ENCODE measurements at regions not wholly inside any gene's neighbourhood (a gene's known extent, or its start where the extent isn't known, plus 50 kb on each side); places are given as distances from the start of the nearest gene placed in this dataset.

DNA sequence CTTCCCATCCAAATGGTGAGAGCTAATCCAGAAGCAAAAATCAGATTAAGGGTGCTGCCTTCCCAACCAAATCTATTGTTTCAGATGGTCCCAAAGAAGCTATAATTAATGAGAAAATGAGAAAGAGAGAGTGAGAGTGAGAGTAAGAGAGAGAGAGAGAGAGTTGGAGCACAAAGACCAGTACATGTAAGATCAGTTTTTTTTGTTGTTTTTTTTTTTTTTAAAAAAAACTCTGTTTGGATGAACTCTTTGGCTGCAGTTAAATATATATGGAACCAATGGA, 305.6 kb downstream of the PTEN start:
- no peak for DNase-seq (ENCODE audit: low read depth)
- Histone ChIP-seq H3K36me3 (ENCODE audit: control insufficient read depth, insufficient read depth, low read length) (no peaks in the 10 kb centered on the region), H3K4me3 (ENCODE audit: low read depth, low read length) (no peak overlapping the region), H3K27me3 (ENCODE audit: control insufficient read depth, insufficient read depth, low read length) (no peaks in the 10 kb centered on the region)
- TF ChIP-seq, protein P1, sequence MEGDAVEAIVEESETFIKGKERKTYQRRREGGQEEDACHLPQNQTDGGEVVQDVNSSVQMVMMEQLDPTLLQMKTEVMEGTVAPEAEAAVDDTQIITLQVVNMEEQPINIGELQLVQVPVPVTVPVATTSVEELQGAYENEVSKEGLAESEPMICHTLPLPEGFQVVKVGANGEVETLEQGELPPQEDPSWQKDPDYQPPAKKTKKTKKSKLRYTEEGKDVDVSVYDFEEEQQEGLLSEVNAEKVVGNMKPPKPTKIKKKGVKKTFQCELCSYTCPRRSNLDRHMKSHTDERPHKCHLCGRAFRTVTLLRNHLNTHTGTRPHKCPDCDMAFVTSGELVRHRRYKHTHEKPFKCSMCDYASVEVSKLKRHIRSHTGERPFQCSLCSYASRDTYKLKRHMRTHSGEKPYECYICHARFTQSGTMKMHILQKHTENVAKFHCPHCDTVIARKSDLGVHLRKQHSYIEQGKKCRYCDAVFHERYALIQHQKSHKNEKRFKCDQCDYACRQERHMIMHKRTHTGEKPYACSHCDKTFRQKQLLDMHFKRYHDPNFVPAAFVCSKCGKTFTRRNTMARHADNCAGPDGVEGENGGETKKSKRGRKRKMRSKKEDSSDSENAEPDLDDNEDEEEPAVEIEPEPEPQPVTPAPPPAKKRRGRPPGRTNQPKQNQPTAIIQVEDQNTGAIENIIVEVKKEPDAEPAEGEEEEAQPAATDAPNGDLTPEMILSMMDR (IDR thresholded peaks at IDR 0.05; ENCODE audit: insufficient read depth, low read length, poor library complexity, severe bottlenecking): no peak

DNA sequence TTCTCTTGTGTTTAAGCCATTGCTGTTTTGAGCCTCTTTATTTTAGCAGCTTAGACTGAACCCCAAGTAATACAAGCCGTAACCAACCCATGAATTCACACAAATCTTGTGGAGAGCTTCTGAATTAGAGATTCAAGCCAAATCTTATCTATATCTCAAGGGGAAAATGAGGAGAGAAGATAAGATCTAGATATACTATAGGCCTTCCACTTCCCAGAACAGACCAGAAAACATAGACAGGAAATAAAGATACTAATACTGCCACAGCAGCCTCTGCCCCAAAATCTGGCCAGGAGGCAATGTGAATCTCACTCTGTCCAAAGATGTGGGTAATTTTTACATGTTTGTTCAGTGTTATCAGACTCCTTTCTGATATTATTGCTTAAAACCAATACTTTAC, 307.2 kb downstream of the PTEN start:
- DNase-seq (ENCODE audit: low read depth): no peak
- Histone ChIP-seq H3K27me3 (ENCODE audit: control insufficient read depth, insufficient read depth, low read length) (no peaks in the 10 kb centered on the region), H3K4me3 (ENCODE audit: low read depth, low read length) (no peak overlapping the region), H3K36me3 (ENCODE audit: control insufficient read depth, insufficient read depth, low read length) (no peaks in the 10 kb centered on the region)
- TF ChIP-seq, protein P1 (IDR thresholded peaks at IDR 0.05; ENCODE audit: insufficient read depth, low read length, poor library complexity, severe bottlenecking): no peak

DNA sequence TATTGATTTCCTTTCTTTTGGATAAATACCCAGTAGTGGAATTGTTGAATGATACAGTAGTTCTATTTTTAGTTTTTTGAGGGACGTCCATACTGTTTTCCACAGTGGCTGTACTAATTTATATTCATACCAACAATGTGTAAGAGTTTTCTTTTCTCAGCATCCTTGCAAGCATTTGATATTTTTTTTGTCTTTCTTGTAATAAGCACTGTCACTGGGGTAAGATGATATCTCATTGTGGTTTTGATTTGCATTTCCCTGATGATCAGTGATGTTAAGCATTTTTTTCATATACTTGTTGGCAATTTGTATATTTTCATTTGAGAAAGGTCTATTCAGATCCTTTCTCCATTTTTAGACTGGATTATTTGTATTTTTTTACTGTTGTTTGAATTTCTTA, 308.7 kb downstream of the PTEN start:
- DNase-seq (ENCODE audit: low read depth): no peak
- H3K27me3 ChIP-seq (ENCODE audit: control insufficient read depth, insufficient read depth, low read length): no peaks in the 10 kb centered on the region
- no peak overlapping the region for H3K4me3 ChIP-seq (ENCODE audit: low read depth, low read length)
- TF ChIP-seq, protein P1 (IDR thresholded peaks at IDR 0.05; ENCODE audit: insufficient read depth, low read length, poor library complexity, severe bottlenecking): no peak
- H3K36me3 ChIP-seq (ENCODE audit: control insufficient read depth, insufficient read depth, low read length): no peaks in the 10 kb centered on the region

DNA sequence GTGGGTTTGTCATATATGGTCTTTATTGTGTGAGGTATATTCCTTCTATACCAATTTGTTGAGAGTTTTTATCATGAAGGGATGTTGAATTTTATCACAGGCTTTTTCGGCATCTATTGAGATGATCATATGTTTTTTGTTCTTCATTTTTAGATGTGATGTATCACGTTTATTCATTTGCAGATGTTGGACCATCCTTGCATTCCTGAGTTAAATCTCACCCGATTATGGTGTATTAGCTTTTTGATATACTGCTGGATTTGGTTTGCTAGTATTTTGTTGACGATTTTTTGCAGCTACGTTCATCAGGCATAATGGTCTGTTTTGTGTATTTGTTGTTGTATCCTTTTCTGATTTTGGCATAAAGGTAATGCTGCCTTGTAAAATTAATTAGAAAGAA, 311.0 kb downstream of the PTEN start:
- DNase-seq (ENCODE audit: low read depth): no peak
- TF ChIP-seq, protein P1 (IDR thresholded peaks at IDR 0.05; ENCODE audit: insufficient read depth, low read length, poor library complexity, severe bottlenecking): no peak

GRCh38 chr10:88178758-88179157, 315.3 kb downstream of the PTEN start:
- DNase-seq (ENCODE audit: low read depth): no peak
- Histone ChIP-seq H3K27me3 (ENCODE audit: control insufficient read depth, insufficient read depth, low read length) (no peaks in the 10 kb centered on the region), H3K4me3 (ENCODE audit: low read depth, low read length) (no peak overlapping the region), H3K36me3 (ENCODE audit: control insufficient read depth, insufficient read depth, low read length) (no peaks in the 10 kb centered on the region)
- TF ChIP-seq, protein P1 (IDR thresholded peaks at IDR 0.05; ENCODE audit: insufficient read depth, low read length, poor library complexity, severe bottlenecking): no peak

More for the DNA sequence above, 311.0 kb downstream of the PTEN start:
- H3K4me3 ChIP-seq (ENCODE audit: low read depth, low read length): no peak overlapping the region
- no peaks in the 10 kb centered on the region for H3K27me3 ChIP-seq (ENCODE audit: control insufficient read depth, insufficient read depth, low read length)
- no peaks in the 10 kb centered on the region for H3K36me3 ChIP-seq (ENCODE audit: control insufficient read depth, insufficient read depth, low read length)

DNA sequence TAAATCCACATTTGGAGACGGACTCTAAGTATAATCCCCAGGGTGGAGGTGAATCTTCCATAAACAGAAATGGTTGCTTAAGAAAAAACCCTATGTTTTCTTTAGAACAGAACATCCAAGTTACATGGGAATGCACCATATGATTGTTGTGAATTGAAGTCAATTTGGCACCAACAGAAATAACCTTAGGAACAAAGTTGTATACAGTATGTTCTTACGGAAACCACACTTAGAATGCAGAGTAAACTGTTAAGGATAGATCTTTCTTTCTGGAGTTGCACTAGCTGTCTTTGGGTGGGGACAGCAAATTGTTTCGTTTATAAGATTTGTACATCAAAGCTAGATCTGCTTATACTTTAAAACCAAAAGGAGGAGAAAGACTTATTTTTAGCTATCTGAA, 316.4 kb downstream of the PTEN start:
- no peak overlapping the region for H3K4me3 ChIP-seq (ENCODE audit: low read depth, low read length)
- no peaks in the 10 kb centered on the region for H3K27me3 ChIP-seq (ENCODE audit: control insufficient read depth, insufficient read depth, low read length)
- DNase-seq (ENCODE audit: low read depth): no peak
- H3K36me3 ChIP-seq (ENCODE audit: control insufficient read depth, insufficient read depth, low read length): no peaks in the 10 kb centered on the region
- TF ChIP-seq, protein P1 (IDR thresholded peaks at IDR 0.05; ENCODE audit: insufficient read depth, low read length, poor library complexity, severe bottlenecking): no peak

Measured in kidney epithelial cell (primary cell).